Skin of body (tissue), 1 donor: ENCODE measurements at regions not wholly inside any gene's neighbourhood (a gene's known extent, or its start where the extent isn't known, plus 50 kb on each side); places are given as distances from the start of the nearest gene placed in this dataset.
"Not testable (repeated sequence)": the region's sequence is repeated elsewhere in the genome, so short reads cannot be mapped to it uniquely, and the experiment has no call there.

Experiments used
- DNase-seq: peaks from one replicate; lab custom pipeline; 2025; lab: John Stamatoyannopoulos, UW

DNA sequence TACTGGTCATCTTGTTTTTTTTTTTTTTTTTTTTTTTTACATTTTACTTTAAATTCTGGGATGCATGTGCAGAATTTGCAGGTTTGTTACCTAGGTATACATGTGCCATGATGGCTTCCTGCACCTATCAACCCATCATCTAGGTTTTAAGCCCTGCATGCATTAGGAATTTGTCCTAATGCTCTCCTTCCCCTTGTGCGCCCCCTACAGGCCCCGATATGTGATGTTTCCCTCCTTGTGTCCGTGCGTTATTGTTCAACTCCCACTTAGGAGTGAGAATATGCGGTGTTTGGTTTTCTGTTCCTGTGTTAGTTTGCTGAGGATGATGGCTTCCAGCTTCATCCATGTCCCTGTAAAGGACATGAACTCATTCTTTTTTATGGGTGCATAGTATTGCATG is 249.6 kb upstream of the SLC16A7 start:
- DNase-seq, result not testable (repeated sequence)

DNA sequence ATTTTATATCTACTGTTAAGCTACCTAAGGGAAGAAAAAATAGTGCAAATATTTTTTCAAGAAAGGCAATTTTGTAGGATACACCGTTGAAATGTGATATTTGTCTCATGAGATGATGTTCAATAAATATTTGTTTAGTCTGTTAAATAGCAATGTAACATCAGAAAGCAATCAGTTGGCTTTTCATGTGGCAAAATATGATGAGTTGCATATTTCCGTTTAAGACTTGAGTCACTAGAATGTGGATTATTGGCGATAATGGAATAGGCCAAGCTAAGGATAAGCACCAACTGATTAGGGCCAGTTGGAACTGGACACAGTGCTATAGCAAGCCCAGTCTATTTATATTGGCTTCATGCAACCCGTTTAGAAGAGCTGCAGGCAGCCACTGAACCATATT is 250.4 kb upstream of the SLC16A7 start:
- no peak for DNase-seq

DNA sequence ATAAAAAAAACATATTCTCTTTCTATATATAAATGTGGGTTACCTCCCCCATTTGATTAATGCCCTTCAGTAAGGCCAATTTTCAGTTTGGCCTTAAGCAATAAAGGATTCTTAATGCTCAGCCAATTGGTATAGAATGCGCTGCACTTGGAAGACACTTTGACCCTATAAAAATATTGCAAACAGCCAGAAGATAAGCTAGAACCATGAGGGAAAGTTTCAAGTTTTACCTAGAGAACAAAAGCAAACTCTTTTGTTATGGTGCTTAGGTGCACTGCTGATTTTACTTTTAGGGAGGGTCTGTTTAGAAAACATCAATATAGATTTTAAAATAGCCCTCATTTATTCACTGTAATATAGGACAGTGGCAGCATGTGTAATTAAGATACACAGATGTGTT is 251.6 kb upstream of the SLC16A7 start:
- no peak for DNase-seq

DNA sequence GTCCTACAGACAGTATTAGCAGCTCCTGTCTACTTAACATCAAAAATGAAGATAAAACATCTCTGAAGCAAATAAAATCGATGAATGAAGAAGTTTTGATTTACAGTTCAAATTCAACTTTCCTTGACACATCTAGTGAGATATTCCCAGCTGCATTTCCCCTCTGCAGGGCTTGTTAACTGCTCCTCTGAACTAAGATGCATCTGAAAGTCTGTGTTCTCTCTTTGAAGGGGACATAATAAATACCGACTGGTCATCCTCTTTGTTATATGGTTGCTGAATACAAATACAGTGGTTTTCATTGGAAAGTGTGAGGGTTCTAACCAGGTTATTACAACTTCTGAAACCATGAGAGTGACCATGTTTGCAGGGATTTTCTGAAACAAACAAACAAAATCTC is 266.4 kb upstream of the SLC16A7 start:
- DNase-seq, result no peak

DNA sequence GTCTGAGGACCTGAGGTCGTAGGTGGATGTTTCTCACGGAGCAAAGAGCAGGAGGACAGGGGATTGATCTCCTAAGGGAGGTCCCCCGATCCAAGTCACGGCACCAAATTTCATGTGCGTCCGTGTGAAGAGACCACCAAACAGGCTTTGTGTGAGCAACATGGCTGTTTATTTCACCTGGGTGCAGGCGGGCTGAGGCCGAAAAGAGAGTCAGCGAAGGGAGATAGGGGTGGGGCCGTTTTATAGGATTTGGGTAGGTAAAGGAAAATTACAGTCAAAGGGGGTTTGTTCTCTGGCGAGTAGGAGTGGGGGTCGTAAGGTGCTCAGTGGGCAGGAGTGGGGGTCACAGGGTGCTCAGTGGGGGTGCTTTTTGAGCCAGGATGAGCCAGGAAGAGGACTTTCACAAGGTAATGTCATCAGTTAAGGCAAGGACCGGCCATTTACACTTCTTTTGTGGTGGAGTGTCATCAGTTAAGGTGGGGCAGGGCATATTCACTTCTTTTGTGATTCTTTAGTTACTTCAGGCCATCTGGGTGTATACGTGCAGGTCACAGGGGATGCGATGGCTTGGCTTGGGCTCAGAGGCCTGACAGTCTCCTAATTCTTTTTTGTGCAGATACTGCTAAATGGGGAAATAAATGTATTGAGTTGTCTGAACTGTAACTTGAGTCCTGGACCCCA is 267.3 kb upstream of the SLC16A7 start:
- DNase-seq, result not testable (repeated sequence)

DNA sequence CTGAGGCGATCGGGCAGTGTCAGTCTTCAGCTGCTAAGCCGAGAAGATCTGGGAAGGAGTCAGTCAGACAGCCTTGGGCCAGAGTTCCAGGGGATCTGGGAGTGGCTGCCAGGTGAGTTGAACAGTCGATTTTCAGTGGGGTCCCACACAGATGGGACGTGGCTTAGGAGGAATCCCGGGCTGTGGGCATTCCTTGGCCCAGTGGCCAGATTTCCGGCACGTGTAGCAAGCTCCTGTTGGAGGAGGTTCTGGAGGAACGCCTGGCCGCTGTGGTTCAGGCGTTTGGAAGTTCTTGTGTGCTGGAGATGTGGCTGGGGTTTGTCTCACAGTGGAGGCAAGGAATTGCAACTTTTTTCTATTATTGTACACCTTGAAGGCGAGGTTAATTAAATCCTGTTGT is 269.4 kb upstream of the SLC16A7 start:
- DNase-seq, result not testable (repeated sequence)

DNA sequence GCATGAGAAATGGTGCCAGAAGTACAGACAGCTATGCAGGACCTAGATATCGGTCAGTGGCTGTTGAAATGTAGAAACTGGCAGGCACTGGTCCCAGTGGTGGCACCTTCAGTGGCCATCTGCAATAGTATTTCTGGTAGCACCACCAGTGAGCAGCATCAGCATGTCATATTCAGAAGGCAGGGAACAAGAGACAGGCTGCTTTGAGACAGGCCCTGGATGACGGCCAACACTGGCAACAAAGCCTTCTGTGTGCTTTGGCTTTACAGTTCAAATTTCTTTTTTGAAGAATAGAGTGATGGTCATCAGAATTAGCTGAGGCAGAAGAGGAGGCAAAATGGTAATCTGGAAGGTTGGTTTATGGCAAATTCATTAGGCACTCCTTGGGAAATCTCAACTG is 273.4 kb upstream of the SLC16A7 start:
- DNase-seq, result no peak

DNA sequence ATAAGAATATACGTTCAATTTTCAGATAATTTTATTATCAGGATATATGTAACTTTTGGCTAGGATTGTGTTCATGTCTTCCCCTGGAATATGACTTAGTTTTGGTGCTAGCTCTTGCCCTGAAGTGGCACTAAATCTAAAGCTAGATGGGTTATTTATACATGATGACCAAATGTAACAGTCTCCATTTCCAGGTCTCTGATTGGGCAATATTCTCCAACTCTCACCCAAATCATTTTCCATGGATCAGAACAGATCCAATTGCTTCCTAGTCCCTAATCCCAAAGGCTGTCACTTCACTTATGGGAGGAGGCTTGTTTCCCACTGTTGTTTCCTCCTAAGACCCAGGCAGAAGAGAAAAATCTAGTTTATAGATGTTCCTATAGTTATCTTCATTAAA is 274.6 kb upstream of the SLC16A7 start:
- DNase-seq, result no peak

DNA sequence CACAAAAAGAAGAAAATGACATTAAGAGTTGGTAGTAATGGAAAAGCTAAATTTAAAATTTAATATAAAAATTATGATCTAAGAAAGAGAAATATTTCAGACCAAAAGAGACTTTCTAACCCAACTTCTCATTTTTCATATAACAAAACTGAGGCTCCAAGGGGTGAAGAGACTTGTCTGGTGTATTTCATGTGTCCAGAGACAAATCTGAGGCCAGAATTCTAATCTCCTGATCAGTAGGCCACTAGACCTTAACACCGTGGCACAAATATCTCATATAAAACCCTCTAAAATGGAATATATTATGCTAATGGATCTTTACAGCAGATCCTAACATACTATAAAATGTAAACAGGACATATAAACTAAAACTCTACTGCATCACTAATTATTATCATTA is 275.7 kb upstream of the SLC16A7 start:
- no peak for DNase-seq

DNA sequence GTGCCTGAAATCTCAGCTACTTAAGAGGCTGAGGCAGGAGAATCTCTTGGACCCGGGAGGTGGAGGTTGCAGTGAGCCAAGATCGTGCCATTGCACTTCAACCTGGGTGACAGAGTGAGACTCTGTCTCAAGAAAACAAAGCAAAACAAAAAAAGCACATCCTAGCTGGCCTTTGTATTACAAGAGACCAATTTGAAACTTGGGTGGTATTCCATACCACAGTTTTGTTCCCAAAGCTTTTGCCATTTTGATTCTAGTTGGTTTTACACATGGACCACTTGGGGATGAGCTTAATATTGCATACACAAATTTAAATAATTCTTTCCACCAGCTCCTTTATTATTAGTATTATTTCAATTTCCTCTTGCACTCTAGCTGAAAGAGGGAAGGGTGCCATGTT is 276.9 kb upstream of the SLC16A7 start:
- DNase-seq, result no peak

DNA sequence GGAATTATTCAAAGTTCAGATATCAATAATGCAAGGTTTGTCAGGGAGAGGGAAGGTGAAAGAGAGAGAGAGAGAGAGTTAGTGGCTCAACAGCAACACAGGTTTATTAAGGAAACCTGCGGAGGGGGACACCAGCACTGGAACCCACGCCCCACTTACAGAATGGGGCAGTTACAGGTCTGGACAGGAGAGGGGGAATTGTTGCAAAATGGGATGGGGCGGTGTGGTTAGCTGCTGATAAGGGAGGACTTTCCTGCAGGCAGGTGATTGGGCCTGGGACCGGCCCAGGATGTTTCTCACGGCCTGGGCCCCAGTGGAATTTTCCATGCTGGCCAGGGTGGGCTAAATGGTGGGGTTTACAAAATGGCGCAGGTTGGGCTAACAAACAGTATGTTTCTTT is 278.2 kb upstream of the SLC16A7 start:
- DNase-seq, result no peak

DNA sequence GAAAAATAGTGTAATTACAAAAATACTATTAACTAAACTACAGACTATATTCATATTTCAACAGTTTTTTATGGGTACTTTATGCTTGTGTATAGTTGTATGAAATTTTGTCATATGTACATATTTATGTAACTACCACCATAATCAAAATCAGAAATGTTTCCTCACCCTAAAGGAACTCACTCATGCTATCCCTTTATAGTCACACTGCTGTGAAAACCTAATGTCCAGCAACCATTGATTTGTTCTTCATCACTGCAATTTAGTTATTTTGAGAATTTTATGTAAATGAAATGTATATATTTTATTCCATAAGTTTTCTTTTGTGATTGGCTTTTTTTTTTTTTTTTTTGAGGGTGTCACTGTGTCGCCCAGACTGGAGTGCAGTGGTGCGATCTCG is 278.9 kb upstream of the SLC16A7 start:
- DNase-seq, result peak; percentile 29

DNA sequence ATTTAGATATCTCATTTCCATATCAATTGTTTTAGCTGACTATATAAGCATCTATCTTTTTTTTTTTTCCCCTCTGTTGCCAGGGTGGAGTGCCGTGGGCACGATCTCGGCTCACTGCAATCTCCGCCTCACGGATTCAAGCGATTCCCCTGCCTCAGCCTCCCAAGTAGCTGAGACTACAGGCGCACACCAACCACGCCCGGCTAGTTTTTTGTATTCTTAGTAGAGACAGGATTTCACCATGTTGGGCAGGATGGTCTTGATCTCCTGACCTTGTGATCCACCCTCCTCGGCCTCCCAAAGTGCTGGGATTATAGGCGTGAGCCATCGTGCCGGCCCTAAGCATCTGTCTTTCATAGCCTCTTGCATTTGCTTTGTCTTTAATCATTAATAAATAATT is 279.5 kb upstream of the SLC16A7 start:
- DNase-seq, result not testable (repeated sequence)

DNA sequence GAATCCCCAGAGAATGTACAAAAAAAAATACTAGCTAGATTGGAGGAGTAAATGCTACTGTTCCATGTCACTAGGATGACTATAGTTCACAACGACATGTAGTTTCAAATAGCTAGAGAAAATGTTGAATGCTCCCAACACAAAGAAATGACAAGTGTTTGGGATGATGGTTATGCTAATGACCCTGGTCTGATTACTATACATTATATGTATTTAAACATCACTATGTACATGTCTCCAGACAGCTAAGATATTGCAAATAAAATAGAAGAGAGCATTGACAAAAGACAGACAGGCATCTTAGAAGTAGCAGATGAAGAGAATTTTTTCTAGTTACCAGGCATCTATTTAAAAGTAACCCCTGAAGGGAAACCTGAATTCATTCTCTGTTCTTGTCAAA is 281.6 kb upstream of the SLC16A7 start:
- DNase-seq, result no peak

DNA sequence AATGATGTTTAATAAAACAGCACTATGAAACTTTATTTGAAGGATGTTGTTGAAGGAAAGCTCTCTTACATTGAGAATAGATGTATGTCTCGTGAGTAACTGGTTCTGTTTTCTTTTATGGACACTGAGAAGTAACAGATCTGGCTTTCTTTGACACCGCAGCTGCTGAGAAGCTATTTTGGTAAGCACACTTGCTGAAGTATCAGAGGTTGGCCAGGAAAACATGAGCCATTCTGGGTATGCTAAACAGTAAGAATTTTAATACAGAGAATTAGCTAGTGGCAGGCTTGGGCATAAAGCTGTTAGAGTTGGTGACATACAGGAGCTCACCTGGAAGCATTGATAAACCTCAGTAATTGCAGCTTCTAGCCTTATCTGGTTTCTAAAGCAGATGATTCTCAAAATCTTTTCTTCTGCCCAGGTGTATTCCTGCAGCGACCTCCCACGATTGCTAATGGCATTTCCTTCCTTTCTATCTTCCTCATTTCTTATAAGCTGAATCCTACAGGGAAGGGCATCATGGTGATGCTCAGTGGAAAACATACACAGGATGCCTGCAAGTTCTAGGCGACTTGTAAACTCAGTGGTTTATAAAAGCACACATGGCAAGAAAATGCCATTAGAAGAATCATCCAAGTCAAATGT is 291.6 kb upstream of the SLC16A7 start:
- peak; percentile 8 for DNase-seq

DNA sequence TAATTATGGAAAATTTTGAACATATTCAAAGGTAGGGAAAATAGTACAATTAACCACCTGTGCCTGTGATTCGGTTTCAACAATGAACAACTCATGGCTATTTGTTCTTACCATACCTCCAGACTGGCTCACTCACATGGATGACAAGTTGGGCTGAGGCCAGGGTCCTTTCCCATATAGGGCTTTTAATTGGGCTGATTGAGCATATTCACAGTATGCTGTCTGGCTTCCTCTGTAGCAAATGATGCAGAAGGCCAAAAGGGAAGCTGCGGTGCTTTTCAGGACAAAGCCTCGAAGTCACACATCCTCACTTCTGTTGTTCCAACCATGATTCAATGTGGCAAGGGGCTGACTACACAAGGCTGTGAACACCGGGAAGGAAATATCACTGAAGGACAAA is 297.5 kb upstream of the SLC16A7 start:
- no peak for DNase-seq

DNA sequence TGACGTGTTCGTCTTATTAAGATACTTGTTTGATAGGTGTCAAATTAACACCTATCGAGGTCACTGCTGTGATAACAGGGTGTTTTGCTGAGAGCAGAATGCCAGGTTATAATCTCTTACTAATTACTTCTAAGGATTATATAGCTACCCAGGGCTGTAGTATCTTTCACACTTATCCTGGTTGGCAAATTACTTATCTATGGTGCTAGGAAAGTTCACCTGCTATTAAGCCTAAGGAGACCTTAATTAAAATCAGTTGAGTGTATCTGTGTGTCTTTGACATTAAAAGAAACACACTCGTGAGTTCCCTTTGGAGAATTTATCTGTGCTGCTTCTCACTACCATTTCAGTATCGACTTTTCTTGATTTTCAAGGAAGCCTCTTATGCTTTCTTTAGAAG is 301.6 kb upstream of the SLC16A7 start:
- no peak for DNase-seq

DNA sequence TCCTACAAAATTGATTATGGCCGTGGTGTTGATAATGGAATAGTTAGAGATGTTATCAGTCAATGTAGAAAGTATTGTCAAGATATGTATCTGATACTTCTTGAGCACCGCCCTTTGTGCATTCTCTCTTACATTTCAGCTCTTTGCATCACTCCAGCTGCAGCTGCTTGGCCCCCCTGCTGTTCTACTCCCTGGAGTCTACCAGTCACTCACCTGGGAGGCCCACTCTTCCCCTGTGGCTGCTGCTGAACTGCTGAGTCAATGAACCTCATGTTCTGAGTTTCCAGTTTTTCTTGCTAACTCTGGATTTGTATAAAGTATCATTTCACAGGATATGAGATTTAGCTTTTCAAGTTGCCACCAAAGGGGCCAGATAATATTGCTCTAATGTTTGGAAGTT is 312.8 kb upstream of the SLC16A7 start:
- DNase-seq, result no peak

DNA sequence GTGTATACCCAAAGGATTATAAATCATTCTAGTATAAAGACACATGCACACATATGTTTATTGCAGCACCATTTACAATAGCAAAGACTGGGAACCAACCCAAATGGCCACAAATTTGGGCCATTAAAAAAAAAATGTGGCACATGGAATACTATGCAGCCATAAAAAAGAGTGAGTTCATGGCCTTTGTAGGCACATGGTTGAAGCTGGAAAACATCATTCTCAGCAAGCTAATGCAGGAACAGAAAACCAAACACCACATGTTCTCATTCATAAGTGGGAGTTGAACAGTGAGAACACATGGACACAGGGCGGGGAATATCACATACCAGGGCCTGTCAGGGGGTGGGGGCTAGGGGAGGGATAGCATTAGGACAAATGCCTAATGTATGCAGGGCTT is 322.3 kb upstream of the SLC16A7 start:
- not testable (repeated sequence) for DNase-seq

DNA sequence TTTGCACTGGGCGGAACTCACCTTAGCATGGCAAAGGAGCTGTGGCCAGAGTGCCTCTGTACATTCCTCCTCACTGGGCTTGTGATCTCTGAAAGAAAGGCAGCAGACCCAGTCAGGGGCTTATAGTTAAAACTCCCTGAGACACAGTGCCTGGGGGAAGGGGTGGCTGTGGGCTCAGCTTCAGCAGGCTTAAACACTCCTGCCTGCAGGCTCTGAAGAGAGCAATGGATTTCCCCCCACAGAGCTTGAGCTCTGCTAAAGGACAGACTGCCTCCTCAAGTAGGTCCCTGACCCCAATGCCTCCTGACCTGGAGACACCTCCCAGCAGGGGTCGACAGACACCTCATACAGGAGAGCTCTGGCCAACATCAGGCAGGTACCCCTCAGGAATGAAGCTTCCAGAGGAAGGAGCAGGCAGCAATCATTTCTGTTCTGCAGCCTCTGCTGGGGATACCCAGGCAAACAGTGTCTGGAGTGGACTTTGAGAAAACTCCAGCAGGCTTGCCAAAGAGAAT is 327.5 kb upstream of the SLC16A7 start:
- no peak for DNase-seq

DNA sequence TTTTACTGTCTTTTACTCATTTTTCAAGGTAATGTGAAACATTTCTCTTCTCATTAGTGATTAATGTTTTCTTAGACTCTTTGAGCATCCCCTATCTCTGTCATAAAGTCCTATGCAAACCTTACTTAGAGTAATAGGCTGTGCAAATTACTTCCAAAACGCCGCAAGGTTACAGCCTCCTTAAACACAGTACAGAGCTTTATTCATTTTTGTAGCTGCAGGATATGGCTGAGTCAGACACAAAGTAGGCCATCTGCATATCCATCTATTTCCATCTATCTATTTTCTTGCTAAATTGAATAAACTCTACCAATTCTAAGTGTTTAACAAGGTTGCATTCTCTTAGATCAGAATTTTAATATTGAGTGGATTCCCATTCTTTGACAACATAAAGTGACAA is 335.6 kb upstream of the SLC16A7 start:
- no peak for DNase-seq

DNA sequence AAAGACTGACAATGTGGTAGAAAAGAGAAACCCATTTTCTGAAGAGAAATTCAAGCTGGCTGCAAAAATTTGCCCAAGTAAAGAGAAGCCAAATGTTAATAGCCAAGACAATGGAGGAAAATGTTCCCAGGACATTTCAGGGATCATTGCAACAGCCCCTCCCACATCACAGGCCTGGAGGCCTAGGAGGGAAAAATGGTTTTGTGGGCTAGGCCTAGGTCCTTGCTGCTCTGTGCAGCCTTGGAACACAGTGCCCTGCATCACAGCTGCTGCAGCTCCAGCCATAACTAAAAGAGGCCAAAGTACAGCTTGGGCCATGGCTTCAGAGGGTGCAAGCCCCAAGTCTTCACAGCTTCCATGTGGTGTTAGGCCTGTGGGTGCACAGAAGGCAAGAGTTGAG is 332.4 kb upstream of the LRIG3 start:
- no peak for DNase-seq

DNA sequence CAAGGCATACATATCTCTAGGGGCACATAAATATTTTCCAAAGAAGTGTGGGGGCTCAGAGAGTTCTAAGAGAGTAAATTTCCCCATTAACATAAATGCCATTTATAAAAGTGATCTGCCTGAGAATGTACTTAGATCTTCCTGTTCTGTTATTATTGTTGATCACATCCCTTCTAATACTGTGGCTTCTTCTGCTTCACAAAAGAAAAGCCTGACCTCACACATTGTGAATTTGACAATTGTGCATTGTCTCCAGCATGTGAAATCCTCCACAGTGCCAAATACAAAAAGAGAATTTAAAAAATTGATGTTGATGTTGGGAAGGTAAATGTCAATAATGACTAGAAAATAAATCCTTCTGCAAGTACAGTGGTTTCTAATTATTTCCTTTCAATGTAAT is 330.5 kb upstream of the LRIG3 start:
- no peak for DNase-seq
